Ovary (tissue), 7 donors: ENCODE measurements at regions not wholly inside any gene's neighbourhood (a gene's known extent, or its start where the extent isn't known, plus 50 kb on each side); places are given as distances from the start of the nearest gene placed in this dataset.

Experiments
- DNase-seq, 5 donors: peaks; one replicate each; pipeline ENCODE4 v3.0.0-alpha.2; 2019 to 2020
- H3K27ac ChIP-seq, 2 donors: fragments of 200-600 bp; one replicate each; pipeline versions ENCODE4 v1.5.1 to v1.8.0; 2019 to 2022
- H3K27me3 ChIP-seq: fragments of 200-600 bp; one replicate; pipeline ENCODE4 v1.8.0; 2022
- H3K36me3 ChIP-seq: fragments of 200-600 bp; sonication (generic); one replicate; pipeline ENCODE4 v1.5.1; 2019
- H3K4me1 ChIP-seq: one replicate; pipeline ENCODE4 v1.8.1; 2013; ENCODE audit warnings: mild to moderate bottlenecking, moderate library complexity; ENCODE audit not compliant: insufficient read depth
- H3K4me3 ChIP-seq: fragments of 200-600 bp; sonication (generic); one replicate; pipeline ENCODE4 v1.5.1; 2017
- H3K9me3 ChIP-seq, 2 donors: fragments of 200-600 bp in 1 of 2; sonication (generic) in 1 of 2; one replicate each; pipeline versions ENCODE4 v1.5.1 to v1.8.1; 2013 to 2019; ENCODE audit warnings: mild to moderate bottlenecking in 1 of 2, moderate library complexity in 1 of 2
- CTCF ChIP-seq, 3 donors: fragments of 450-650 bp in 2 of 3; fragments of 200-600 bp in 1 of 3; IDR thresholded peaks; one replicate each; pipeline versions ENCODE4 v1.5.1 to v1.8.0; 2016 to 2022; ENCODE audit warnings: antibody characterized with exemption in 3 of 3, mild to moderate bottlenecking in 1 of 3
- EP300 ChIP-seq: sonication (generic); formaldehyde crosslinking; IDR thresholded peaks from one replicate; pipeline ENCODE4 v1.6.1; 2017; ENCODE audit warnings: antibody characterized with exemption
- POLR2A ChIP-seq: fragments of 450-650 bp; IDR thresholded peaks from one replicate; pipeline ENCODE4 v1.6.1; 2017; ENCODE audit warnings: antibody characterized with exemption, mild to moderate bottlenecking, moderate library complexity
- WGBS, 3 donors: extraction: QIAGEN DNeasy Blood & Tissue Kit in 1 of 3; methylation state at CpG; one replicate each; pipeline versions ENCODE4 v1.1.5 to v1.1.7; 2013 to 2017; 5-methylcytosine and 5-hydroxymethylcytosine counted together
- intact Hi-C, 4 donors: fragments of 100-400 bp; cut with DNase I; formaldehyde crosslinking; loops; one replicate each; pipeline versions ENCODE4 v1.11.0 to v1.15.1; 2022 to 2023
- donor health status: DM: no; HTN: no; CAD: no; lungs with moderate emphysema.
- donor health status: DM: no; HTN: no; CAD: no.
- donor health status: Bipolar disorder and iron deficiency.
- donor health status: DM: no; HTN: no; CAD: no.
- donor health status: DM: yes; HTN: yes; CAD: no.

- no peak overlapping the region for H3K4me3 ChIP-seq
- H3K4me1 ChIP-seq: no peaks in the 10 kb centered on the region
- intact Hi-C loops: no loop called here
- 60 to 66% (median 62%) methylated on average over 7 of the region's 7 CpGs for WGBS, 3 donors
- no peaks in the 10 kb centered on the region for H3K9me3 ChIP-seq
- no peak overlapping the region for H3K27ac ChIP-seq
- TF ChIP-seq CTCF (IDR thresholded peaks at IDR 0.05): no peak
- no peak for TF ChIP-seq EP300
- no peak for TF ChIP-seq POLR2A
- H3K27me3 ChIP-seq: no peaks in the 10 kb centered on the region
- no peak for DNase-seq
- no peaks in the 10 kb centered on the region for H3K36me3 ChIP-seq
Measured at GRCh38 chr15:25536801-25537611, 98.2 kb upstream of the UBE3A start.

GRCh38 chr15:25535866-25536265 lies 97.0 kb upstream of the UBE3A start:
- DNase-seq: no peak
- intact Hi-C loops: no loop called here
- H3K9me3 ChIP-seq: no peaks in the 10 kb centered on the region
- no peaks in the 10 kb centered on the region for H3K4me1 ChIP-seq
- TF ChIP-seq EP300 (no peak), CTCF (IDR thresholded peaks at IDR 0.05) (no peak), POLR2A (no peak)
- H3K4me3 ChIP-seq: no peak overlapping the region
- H3K27me3 ChIP-seq: no peaks in the 10 kb centered on the region
- 78 to 83% (median 78%) methylated on average over 5 of the region's 5 CpGs for WGBS, 3 donors
- H3K36me3 ChIP-seq: no peaks in the 10 kb centered on the region
- no peak overlapping the region for H3K27ac ChIP-seq

GRCh38 chr15:25534293-25534692 lies 95.5 kb upstream of the UBE3A start:
- H3K27me3 ChIP-seq: no peaks in the 10 kb centered on the region
- no peaks in the 10 kb centered on the region for H3K9me3 ChIP-seq
- 86 to 92% (median 89%) methylated on average over 6 of the region's 6 CpGs for WGBS, 3 donors
- DNase-seq: no peak
- no peaks in the 10 kb centered on the region for H3K4me1 ChIP-seq
- intact Hi-C loops: no loop called here
- no peaks in the 10 kb centered on the region for H3K36me3 ChIP-seq
- no peak for TF ChIP-seq POLR2A
- no peak for TF ChIP-seq CTCF (IDR thresholded peaks at IDR 0.05)
- TF ChIP-seq EP300: no peak
- no peak overlapping the region for H3K4me3 ChIP-seq
- H3K27ac ChIP-seq: no peak overlapping the region

- DNase-seq: no peak
- no peaks in the 10 kb centered on the region for H3K36me3 ChIP-seq
- H3K4me3 ChIP-seq: no peak overlapping the region
- TF ChIP-seq CTCF (IDR thresholded peaks at IDR 0.05) (no peak), EP300 (no peak), POLR2A (no peak)
- WGBS, 3 donors: 61 to 69% (median 63%) methylated on average over 4 of the region's 4 CpGs
- H3K4me1 ChIP-seq: no peaks in the 10 kb centered on the region
- intact Hi-C loops: no loop called here
- H3K9me3 ChIP-seq: no peaks in the 10 kb centered on the region
- H3K27me3 ChIP-seq: no peaks in the 10 kb centered on the region
- no peak overlapping the region for H3K27ac ChIP-seq
Measured at GRCh38 chr15:25532269-25533140, 93.7 kb upstream of the UBE3A start.
